Peyer's patch (tissue), 4 donors: ENCODE measurements at regions not wholly inside any gene's neighbourhood (a gene's known extent, or its start where the extent isn't known, plus 50 kb on each side); places are given as distances from the start of the nearest gene placed in this dataset.

Experiments
- CTCF ChIP-seq, 6 experiments: fragments of 450-650 bp in 4 of 6; fragments of 200-600 bp in 2 of 6; sonication (generic) in 1 of 6; IDR thresholded peaks; one replicate each; pipeline ENCODE4 v1.5.1; 2017 to 2019; ENCODE audit warnings: antibody characterized with exemption in 6 of 6, mild to moderate bottlenecking in 3 of 6, moderate library complexity in 1 of 6
- POLR2A ChIP-seq, 2 donors: fragments of 450-650 bp; IDR thresholded peaks; one replicate each; pipeline ENCODE4 v1.5.1; 2017; ENCODE audit warnings: antibody characterized with exemption in 2 of 2, mild to moderate bottlenecking in 2 of 2, moderate library complexity in 2 of 2

DNA sequence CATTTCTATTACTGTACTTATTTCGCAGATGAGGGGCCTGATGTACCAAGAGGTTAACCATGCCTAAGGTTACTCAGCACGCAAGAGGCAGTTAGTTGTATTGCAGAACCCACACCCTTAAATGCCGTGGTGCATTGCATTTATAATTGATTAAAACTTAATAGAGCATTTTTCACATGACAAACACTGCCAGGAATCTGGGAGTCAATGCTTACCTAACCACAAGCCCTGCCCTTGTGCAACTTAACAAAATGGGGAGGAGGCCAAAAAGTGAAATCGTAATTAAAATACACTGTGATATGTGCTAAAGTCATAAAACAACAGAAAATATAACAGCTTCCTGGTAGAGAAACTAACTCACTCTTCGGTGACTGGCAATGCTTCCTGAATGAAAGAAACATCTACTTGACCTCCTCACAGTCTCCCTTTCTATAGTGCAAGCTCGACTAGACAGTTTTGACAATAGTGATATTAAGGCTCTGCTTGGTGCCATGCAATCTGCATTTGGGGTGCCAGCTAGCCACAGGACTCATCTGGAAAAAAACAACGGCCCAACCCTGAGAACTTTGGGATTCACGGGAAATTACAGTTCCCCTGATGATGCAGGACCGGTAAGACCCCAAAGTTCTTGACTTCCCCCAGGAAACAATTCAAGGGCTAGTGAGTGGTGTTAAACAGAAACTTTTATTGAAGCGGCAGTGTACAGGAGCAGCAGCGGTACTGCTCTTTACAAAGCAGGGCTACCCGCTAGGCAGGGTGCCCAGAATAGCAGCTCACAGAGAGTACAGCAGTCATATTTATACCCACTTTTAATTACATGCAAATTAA lies 612.4 kb downstream of the TNS3 start:
- no peak for TF ChIP-seq POLR2A (IDR thresholded peaks at IDR 0.05)
- TF ChIP-seq CTCF (IDR thresholded peaks at IDR 0.05): peak in 1 of 6 experiments; percentile 2
